H9 (cell line): ENCODE measurements at regions not wholly inside any gene's neighbourhood (a gene's known extent, or its start where the extent isn't known, plus 50 kb on each side); places are given as distances from the start of the nearest gene placed in this dataset.

Experiments
- DNase-seq: peaks from one replicate; pipeline ENCODE4 v3.0.0-alpha.2; 2017
- H2AFZ ChIP-seq: one replicate; pipeline ENCODE4 v1.6.1; 2013; ENCODE audit warnings: mild to moderate bottlenecking, low read length, control low read depth, moderate library complexity
- H2AK5ac ChIP-seq: 2 replicates; pipeline ENCODE4 v1.6.1; 2013; ENCODE audit warnings: low read length, control low read depth, mixed read lengths; ENCODE audit not compliant: insufficient read length
- H2BK120ac ChIP-seq: one replicate; pipeline ENCODE4 v1.6.1; 2013; ENCODE audit warnings: low read depth, mild to moderate bottlenecking, low read length, control low read depth, inconsistent platforms; ENCODE audit not compliant: poor library complexity, severe bottlenecking
- H2BK12ac ChIP-seq: 2 replicates; pipeline ENCODE4 v1.6.1; 2013; ENCODE audit warnings: low read length, control low read depth, mixed read lengths, low read depth; ENCODE audit not compliant: insufficient read length
- H2BK15ac ChIP-seq: 2 replicates; pipeline ENCODE4 v1.6.1; 2013; ENCODE audit warnings: low read depth, low read length, control low read depth
- H2BK20ac ChIP-seq: one replicate; pipeline ENCODE4 v1.6.1; 2013; ENCODE audit warnings: low read depth, mild to moderate bottlenecking, low read length, control low read depth, inconsistent platforms; ENCODE audit not compliant: poor library complexity, severe bottlenecking
- H2BK5ac ChIP-seq: 2 replicates; pipeline ENCODE4 v1.6.1; 2013; ENCODE audit warnings: low read length, control low read depth, mixed read lengths; ENCODE audit not compliant: insufficient read length
- H3K14ac ChIP-seq: 2 replicates; pipeline ENCODE4 v1.6.1; 2013; ENCODE audit warnings: low read length, control low read depth; ENCODE audit not compliant: insufficient read depth
- H3K18ac ChIP-seq: 2 replicates; pipeline ENCODE4 v1.6.1; 2013; ENCODE audit warnings: low read depth, mild to moderate bottlenecking, mixed read lengths, low read length, control low read depth; ENCODE audit not compliant: insufficient read length
- H3K23ac ChIP-seq: 2 replicates; pipeline ENCODE4 v1.6.1; 2013; ENCODE audit warnings: low read length, control low read depth, mixed read lengths, low read depth; ENCODE audit not compliant: insufficient read length
- H3K23me2 ChIP-seq: 2 replicates; pipeline ENCODE4 v1.6.1; 2013; ENCODE audit warnings: low read depth, mild to moderate bottlenecking, mixed read lengths, low read length, control low read depth; ENCODE audit not compliant: insufficient read length, poor library complexity, severe bottlenecking
- H3K27ac ChIP-seq: 2 replicates; pipeline ENCODE4 v1.5.1; 2013; ENCODE audit warnings: low read length, control low read depth, mixed read lengths, low read depth; ENCODE audit not compliant: insufficient read length
- H3K27me3 ChIP-seq: 2 replicates; pipeline ENCODE4 v1.6.1; 2013; ENCODE audit warnings: low read length, control low read depth, inconsistent platforms; ENCODE audit not compliant: insufficient read depth
- H3K4ac ChIP-seq: 2 replicates; pipeline ENCODE4 v1.6.1; 2013; ENCODE audit warnings: low read depth, mild to moderate bottlenecking, control low read depth, inconsistent platforms, low read length, moderate library complexity
- H3K4me1 ChIP-seq: 2 replicates; pipeline ENCODE4 v1.6.1; 2013; ENCODE audit warnings: low read length, control low read depth, inconsistent platforms; ENCODE audit not compliant: insufficient read depth
- H3K4me2 ChIP-seq: 2 replicates; pipeline ENCODE4 v1.6.1; 2013; ENCODE audit warnings: low read length, control low read depth, mixed read lengths; ENCODE audit not compliant: insufficient read length, insufficient read depth
- H3K56ac ChIP-seq: 2 replicates; pipeline ENCODE4 v1.6.1; 2013; ENCODE audit warnings: low read depth, mild to moderate bottlenecking, mixed read lengths, low read length, control low read depth; ENCODE audit not compliant: insufficient read length
- H3K79me1 ChIP-seq: 2 replicates; pipeline ENCODE4 v1.6.1; 2013; ENCODE audit warnings: low read depth, mild to moderate bottlenecking, moderate library complexity, low read length, control low read depth, inconsistent platforms; ENCODE audit not compliant: insufficient read depth, poor library complexity, severe bottlenecking
- H3K79me2 ChIP-seq: 2 replicates; pipeline ENCODE4 v1.6.1; 2013; ENCODE audit warnings: low read length, control low read depth, inconsistent platforms; ENCODE audit not compliant: insufficient read depth
- H3K9ac ChIP-seq: 2 replicates; pipeline ENCODE4 v1.6.1; 2013; ENCODE audit warnings: low read length, control low read depth, mixed read lengths; ENCODE audit not compliant: insufficient read length; ENCODE audit errors: extremely low read depth
- H3K9me3 ChIP-seq: one replicate; pipeline ENCODE4 v1.6.1; 2013; ENCODE audit warnings: low read depth, low read length, inconsistent platforms; ENCODE audit not compliant: control insufficient read depth
- H3T11ph ChIP-seq: one replicate; pipeline ENCODE4 v1.6.1; 2013; ENCODE audit warnings: mild to moderate bottlenecking, low read length, control low read depth, inconsistent platforms
- H4K20me1 ChIP-seq: one replicate; pipeline ENCODE4 v1.6.1; 2013; ENCODE audit not compliant: control insufficient read depth, insufficient read length, insufficient read depth
- H4K5ac ChIP-seq: 2 replicates; pipeline ENCODE4 v1.6.1; 2013; ENCODE audit warnings: low read depth, mild to moderate bottlenecking, mixed read lengths, low read length, control low read depth; ENCODE audit not compliant: insufficient read length
- H4K8ac ChIP-seq: replicated peaks from 2 replicates; pipeline ENCODE4 v1.6.1; 2013; ENCODE audit warnings: low read length, control low read depth, mixed read lengths, low read depth; ENCODE audit not compliant: insufficient read length
- H4K91ac ChIP-seq: 2 replicates; pipeline ENCODE4 v1.6.1; 2013; ENCODE audit warnings: low read depth, mild to moderate bottlenecking, moderate library complexity, mixed read lengths, low read length, control low read depth; ENCODE audit not compliant: insufficient read length
- H3K27ac Mint-ChIP-seq, 3 experiments: 2 replicates in 2 of 3; 3 replicates in 1 of 3; pipeline ENCODE4 v1.8.0; 2020 to 2021; ENCODE audit warnings: mixed read lengths in 3 of 3, mild to moderate bottlenecking in 1 of 3, moderate library complexity in 1 of 3
- H3K27me3 Mint-ChIP-seq: 2 replicates; pipeline ENCODE4 v1.8.0; 2021; ENCODE audit warnings: low read depth, mild to moderate bottlenecking, moderate library complexity, mixed read lengths
- H3K36me3 Mint-ChIP-seq, 3 experiments: 2 replicates in 2 of 3; 3 replicates in 1 of 3; pipeline ENCODE4 v1.8.0; 2020 to 2021; ENCODE audit warnings: low read depth in 3 of 3, mixed read lengths in 3 of 3; ENCODE audit not compliant: insufficient read depth in 1 of 3
- H3K4me1 Mint-ChIP-seq, 2 experiments: 2 replicates each; pipeline ENCODE4 v1.8.0; 2020; ENCODE audit warnings: mixed read lengths in 2 of 2
- H3K4me3 Mint-ChIP-seq, 2 experiments: 2 replicates in 1 of 2; 3 replicates in 1 of 2; pipeline ENCODE4 v1.8.0; 2020 to 2021; ENCODE audit warnings: mild to moderate bottlenecking in 2 of 2, mixed read lengths in 2 of 2, moderate library complexity in 1 of 2
- H3K9me3 Mint-ChIP-seq, 2 experiments: 2 replicates in 1 of 2; 3 replicates in 1 of 2; pipeline ENCODE4 v1.8.0; 2020; ENCODE audit warnings: mild to moderate bottlenecking in 2 of 2, mixed read lengths in 2 of 2, moderate library complexity in 1 of 2
- CTCF ChIP-seq: fragments of 200-600 bp; sonication (generic); conservative IDR thresholded peaks from 3 replicates; pipeline ENCODE4 v1.8.0; 2021; ENCODE audit warnings: antibody characterized with exemption, mild to moderate bottlenecking
- WGBS: extraction: QIAGEN DNeasy Blood & Tissue Kit; methylation state at CpG from one replicate; pipeline ENCODE4 v1.1.7; 2013; ENCODE audit warnings: missing lambda C conversion rate, low lambda C conversion rate, mixed read lengths; ENCODE audit not compliant: insufficient read length; ENCODE audit errors: extremely low coverage; 5-methylcytosine and 5-hydroxymethylcytosine counted together

GRCh38 chr12:58424735-58425392 lies 483.5 kb downstream of the ATP23 start:
- no peak overlapping the region for H2BK5ac ChIP-seq
- Mint-ChIP-seq H3K36me3 (peaks cover 9 to 39% (median 25%) of the 10 kb centered on the region in 3 experiments), H3K4me3 (no peak overlapping the region; a peak in 1 of 5 replicates), H3K4me1 (peaks cover 38 to 42% of the 10 kb centered on the region in 2 experiments), H3K9me3 (peaks cover 8 to 9% of the 10 kb centered on the region in 2 experiments), H3K27me3 (peaks cover 2% of the 10 kb centered on the region), H3K27ac (peak overlapping the region in 2 of 3 experiments; percentile 66 to 95; a peak in 6 of 7 replicates)
- H3K23ac ChIP-seq, result no peak overlapping the region
- H3K4me2 ChIP-seq, result no peak overlapping the region
- no peak overlapping the region for H3K4ac ChIP-seq
- no peak overlapping the region for H2AFZ ChIP-seq
- H3K56ac ChIP-seq, result no peak overlapping the region
- no peak overlapping the region for H4K91ac ChIP-seq
- no peaks in the 10 kb centered on the region for H3K79me1 ChIP-seq
- no peak overlapping the region for H3K18ac ChIP-seq
- H2BK15ac ChIP-seq, result no peak overlapping the region
- H3K9me3 ChIP-seq, result no peaks in the 10 kb centered on the region
- no peaks in the 10 kb centered on the region for H3K23me2 ChIP-seq
- H2AK5ac ChIP-seq, result no peak overlapping the region
- H3K79me2 ChIP-seq, result no peaks in the 10 kb centered on the region
- H3T11ph ChIP-seq, result no peak overlapping the region
- TF ChIP-seq CTCF, result no peak
- H3K9ac ChIP-seq, result no peak overlapping the region
- WGBS, result no CpG with 5 or more reads among the region's 1 CpG
- no peak for DNase-seq
- no peaks in the 10 kb centered on the region for H3K27me3 ChIP-seq
- no peaks in the 10 kb centered on the region for H4K20me1 ChIP-seq
- H2BK20ac ChIP-seq, result no peak overlapping the region
- no peak overlapping the region for H3K14ac ChIP-seq
- H4K5ac ChIP-seq, result no peak overlapping the region
- H2BK120ac ChIP-seq, result no peak overlapping the region
- peak overlapping the region; percentile 75 for H3K27ac ChIP-seq
- H2BK12ac ChIP-seq, result no peak overlapping the region
- peaks cover 5% of the 10 kb centered on the region; the same call in 1 of the 2 replicates for H3K4me1 ChIP-seq
- no peak overlapping the region for H4K8ac ChIP-seq
